ENCODE measurements at regions not wholly inside any gene's neighbourhood (a gene's known extent, or its start where the extent isn't known, plus 50 kb on each side); places are given as distances from the start of the nearest gene placed in this dataset.
A peak's percentile ranks its signal among the peaks of the same experiment; 100 is the strongest.

- no peak for TF ChIP-seq CTCF (IDR thresholded peaks at IDR 0.05)
- no peak overlapping the region for H3K4me3 Mint-ChIP-seq
- DNase-seq: no peak
- H3K27me3 Mint-ChIP-seq (ENCODE audit: insufficient read depth): no peaks in the 10 kb centered on the region
- peaks cover 3% of the 10 kb centered on the region for H3K9me3 Mint-ChIP-seq
- H3K36me3 Mint-ChIP-seq (ENCODE audit: low read depth): peaks cover 15% of the 10 kb centered on the region
- no peak overlapping the region for H3K27ac Mint-ChIP-seq
- peaks cover 7% of the 10 kb centered on the region for H3K4me1 Mint-ChIP-seq (ENCODE audit: low read depth)
Measured at GRCh38 chr5:142455856-142456255, 131.0 kb upstream of the SPRY4 start.

DNA sequence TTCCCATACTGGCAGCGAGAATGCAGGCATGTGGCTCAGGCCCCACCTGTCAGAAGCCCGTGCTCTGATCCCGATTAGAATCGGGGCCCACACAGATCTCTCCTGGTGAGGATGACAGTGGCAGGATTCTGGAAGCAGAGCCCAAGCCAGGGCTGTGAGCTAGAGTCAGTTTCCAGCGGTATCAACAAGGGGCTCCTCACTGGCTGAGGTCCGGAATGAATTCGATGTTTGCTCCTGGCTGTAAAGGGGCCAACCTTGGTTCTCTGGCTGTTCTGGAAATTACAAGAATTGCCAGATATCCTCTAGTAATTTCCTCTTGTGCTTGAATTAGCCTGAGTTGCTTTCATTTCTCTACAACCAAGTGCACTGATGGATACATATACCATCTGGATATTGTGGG is 129.1 kb upstream of the SPRY4 start:
- TF ChIP-seq CTCF (IDR thresholded peaks at IDR 0.05): no peak
- H3K4me1 Mint-ChIP-seq (ENCODE audit: low read depth): no peaks in the 10 kb centered on the region
- no peak overlapping the region for H3K27ac Mint-ChIP-seq
- H3K4me3 Mint-ChIP-seq: no peak overlapping the region
- no peaks in the 10 kb centered on the region for H3K27me3 Mint-ChIP-seq (ENCODE audit: insufficient read depth)
- peaks cover 16% of the 10 kb centered on the region for H3K9me3 Mint-ChIP-seq
- H3K36me3 Mint-ChIP-seq (ENCODE audit: low read depth): peaks cover 32% of the 10 kb centered on the region
- DNase-seq: no peak

DNA sequence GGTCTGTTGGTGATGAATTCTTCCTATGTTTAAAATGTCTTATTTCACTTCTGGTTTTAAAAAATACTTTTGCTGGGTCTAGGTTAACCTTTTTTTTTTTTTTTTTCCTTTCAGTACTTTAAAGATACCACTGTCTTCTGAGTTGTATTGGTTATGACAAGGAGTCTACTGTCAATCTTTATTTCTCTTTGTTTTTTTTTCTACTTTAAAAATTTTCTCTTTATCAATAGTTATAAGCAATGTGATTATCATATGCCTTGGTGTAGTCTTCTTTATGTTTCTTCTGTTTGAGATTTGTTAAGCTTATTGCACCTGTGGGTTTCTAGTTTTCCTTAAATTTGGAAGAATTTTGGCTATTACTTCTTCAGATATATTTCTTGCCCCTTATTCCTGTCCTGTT is 125.6 kb upstream of the SPRY4 start:
- peaks cover 16% of the 10 kb centered on the region for H3K9me3 Mint-ChIP-seq
- no peak for TF ChIP-seq CTCF (IDR thresholded peaks at IDR 0.05)
- H3K27ac Mint-ChIP-seq: no peak overlapping the region
- DNase-seq: no peak
- peaks cover 22% of the 10 kb centered on the region for H3K4me1 Mint-ChIP-seq (ENCODE audit: low read depth)
- peaks cover 36% of the 10 kb centered on the region for H3K36me3 Mint-ChIP-seq (ENCODE audit: low read depth)
- no peak overlapping the region for H3K4me3 Mint-ChIP-seq
- no peaks in the 10 kb centered on the region; the same call in 1 of the 2 replicates for H3K27me3 Mint-ChIP-seq (ENCODE audit: insufficient read depth)

DNA sequence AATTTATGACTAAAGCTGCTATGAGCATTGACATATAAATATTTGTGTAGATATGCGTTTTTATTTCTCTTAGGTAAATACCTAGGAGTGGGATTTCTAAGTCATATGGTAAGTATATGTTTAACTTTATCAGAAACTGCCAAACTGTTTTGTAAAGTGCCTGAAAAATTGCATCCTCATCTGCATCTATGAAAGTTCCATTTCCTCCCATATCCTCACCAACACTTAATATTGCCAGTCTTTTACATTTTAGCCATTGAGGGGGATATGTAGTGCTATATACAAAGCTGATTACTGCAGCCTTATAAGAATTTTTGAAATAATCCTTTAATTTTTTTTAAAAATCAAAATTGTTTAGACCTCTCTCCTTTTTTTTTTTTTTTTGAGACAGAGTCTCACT is 123.1 kb upstream of the SPRY4 start:
- Mint-ChIP-seq H3K27me3 (ENCODE audit: insufficient read depth) (no peaks in the 10 kb centered on the region; the same call in 1 of the 2 replicates), H3K36me3 (ENCODE audit: low read depth) (peaks cover 31% of the 10 kb centered on the region), H3K27ac (no peak overlapping the region), H3K4me1 (ENCODE audit: low read depth) (peaks cover 45% of the 10 kb centered on the region), H3K9me3 (peaks cover 16% of the 10 kb centered on the region), H3K4me3 (no peak overlapping the region)
- no peak for DNase-seq
- no peak for TF ChIP-seq CTCF (IDR thresholded peaks at IDR 0.05)

DNA sequence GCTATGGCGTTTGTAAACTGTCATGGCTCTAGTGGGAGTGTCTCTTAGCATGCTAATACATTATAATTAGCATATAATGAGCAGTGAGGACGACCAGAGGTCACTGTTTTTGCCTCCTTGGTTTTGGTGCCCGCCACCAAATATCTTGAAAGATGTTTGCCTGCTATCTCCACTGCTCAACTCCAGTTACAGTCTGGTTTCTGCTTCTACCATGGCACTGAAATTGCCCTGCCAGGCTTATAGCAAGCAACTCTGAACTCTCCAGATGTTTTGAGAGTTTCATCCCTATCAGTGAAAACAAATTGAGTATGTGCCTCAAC is 122.1 kb upstream of the SPRY4 start:
- H3K4me1 Mint-ChIP-seq (ENCODE audit: low read depth): peaks cover 47% of the 10 kb centered on the region
- no peak for TF ChIP-seq CTCF (IDR thresholded peaks at IDR 0.05)
- peak overlapping the region; percentile 90; the same call in 1 of the 2 replicates for H3K27ac Mint-ChIP-seq
- no peak overlapping the region for H3K4me3 Mint-ChIP-seq
- DNase-seq: no peak
- peaks cover 28% of the 10 kb centered on the region for H3K36me3 Mint-ChIP-seq (ENCODE audit: low read depth)
- peaks cover 16% of the 10 kb centered on the region for H3K9me3 Mint-ChIP-seq
- no peaks in the 10 kb centered on the region; the same call in 1 of the 2 replicates for H3K27me3 Mint-ChIP-seq (ENCODE audit: insufficient read depth)
